Body of pancreas (tissue), 4 donors: ENCODE measurements at regions not wholly inside any gene's neighbourhood (a gene's known extent, or its start where the extent isn't known, plus 50 kb on each side); places are given as distances from the start of the nearest gene placed in this dataset.

Experiments used
- CTCF ChIP-seq, 7 experiments: fragments of 450-650 bp in 4 of 7; fragments of 200-600 bp in 3 of 7; sonication (generic) in 3 of 7; IDR thresholded peaks; one replicate each; pipeline ENCODE4 v1.5.1; 2016 to 2019; ENCODE audit warnings: antibody characterized with exemption in 7 of 7
- POLR2A ChIP-seq, 3 donors: fragments of 450-650 bp; IDR thresholded peaks; one replicate each; pipeline ENCODE4 v1.6.1; 2016; ENCODE audit warnings: antibody characterized with exemption in 3 of 3, mild to moderate bottlenecking in 2 of 3

GRCh38 chr10:33482486-33482885 is 148.0 kb upstream of the NRP1 start:
- TF ChIP-seq CTCF (IDR thresholded peaks at IDR 0.05) (no peak), POLR2A (IDR thresholded peaks at IDR 0.05) (no peak)
